ENCODE measurements at regions not wholly inside any gene's neighbourhood (a gene's known extent, or its start where the extent isn't known, plus 50 kb on each side); places are given as distances from the start of the nearest gene placed in this dataset.
"Not testable (repeated sequence)": the region's sequence is repeated elsewhere in the genome, so short reads cannot be mapped to it uniquely, and the experiment has no call there.

DNA sequence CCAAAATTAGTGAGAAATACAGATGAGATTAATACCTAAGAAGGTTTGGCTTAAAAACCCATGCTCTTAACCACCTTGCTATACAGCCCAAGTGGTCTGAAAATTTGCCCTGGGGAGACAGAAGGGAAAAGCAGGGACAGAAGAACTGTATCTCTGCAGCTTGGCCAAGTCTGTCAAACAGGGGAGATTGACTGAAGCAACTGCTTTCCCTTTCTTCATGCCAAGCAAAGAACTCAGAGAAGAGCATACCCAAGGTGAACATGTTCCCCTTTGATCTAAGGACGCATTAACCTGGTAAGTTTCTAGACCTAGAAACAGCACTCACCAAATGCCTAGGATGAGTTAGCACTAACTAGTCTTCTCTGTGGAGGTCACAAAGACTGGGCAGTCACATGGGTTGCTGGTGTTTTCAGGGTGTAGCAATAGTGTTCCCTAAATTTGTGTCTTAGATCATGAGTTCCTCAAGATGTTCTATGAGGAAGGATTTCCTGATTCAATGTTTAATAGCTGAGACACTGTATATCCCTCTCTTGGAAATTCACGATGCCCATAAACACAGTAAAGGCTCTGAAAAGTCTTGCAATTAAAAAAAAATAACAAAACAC, 75.6 kb upstream of the GRAMD1B start:
- WGBS: 97% methylated on average over 2 of the region's 2 CpGs
- no peak for DNase-seq (ENCODE audit: extremely low spot score)
- no peak overlapping the region for H3K27ac ChIP-seq (replicated peaks in 1 of 4)
- peaks cover 0 to 16% (median 12%) of the 10 kb centered on the region in 4 donors for H3K4me1 ChIP-seq
- H3K27me3 ChIP-seq: peaks cover 0 to 53% (median 2%) of the 10 kb centered on the region in 4 donors
- TF ChIP-seq, protein P1, sequence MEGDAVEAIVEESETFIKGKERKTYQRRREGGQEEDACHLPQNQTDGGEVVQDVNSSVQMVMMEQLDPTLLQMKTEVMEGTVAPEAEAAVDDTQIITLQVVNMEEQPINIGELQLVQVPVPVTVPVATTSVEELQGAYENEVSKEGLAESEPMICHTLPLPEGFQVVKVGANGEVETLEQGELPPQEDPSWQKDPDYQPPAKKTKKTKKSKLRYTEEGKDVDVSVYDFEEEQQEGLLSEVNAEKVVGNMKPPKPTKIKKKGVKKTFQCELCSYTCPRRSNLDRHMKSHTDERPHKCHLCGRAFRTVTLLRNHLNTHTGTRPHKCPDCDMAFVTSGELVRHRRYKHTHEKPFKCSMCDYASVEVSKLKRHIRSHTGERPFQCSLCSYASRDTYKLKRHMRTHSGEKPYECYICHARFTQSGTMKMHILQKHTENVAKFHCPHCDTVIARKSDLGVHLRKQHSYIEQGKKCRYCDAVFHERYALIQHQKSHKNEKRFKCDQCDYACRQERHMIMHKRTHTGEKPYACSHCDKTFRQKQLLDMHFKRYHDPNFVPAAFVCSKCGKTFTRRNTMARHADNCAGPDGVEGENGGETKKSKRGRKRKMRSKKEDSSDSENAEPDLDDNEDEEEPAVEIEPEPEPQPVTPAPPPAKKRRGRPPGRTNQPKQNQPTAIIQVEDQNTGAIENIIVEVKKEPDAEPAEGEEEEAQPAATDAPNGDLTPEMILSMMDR (IDR thresholded peaks at IDR 0.05): no peak
- no peak for TF ChIP-seq POLR2AphosphoS5 (IDR thresholded peaks at IDR 0.05)
- no peak for TF ChIP-seq EP300 (IDR thresholded peaks at IDR 0.05)
- no peak for TF ChIP-seq POLR2A (IDR thresholded peaks at IDR 0.05; ENCODE audit: low read depth)
- no peaks in the 10 kb centered on the region for H3K36me3 ChIP-seq
- intact Hi-C loops (cut with DNase I): no loop called here
- H3K4me3 ChIP-seq: no peak overlapping the region
- no peaks in the 10 kb centered on the region for H3K9me3 ChIP-seq

DNA sequence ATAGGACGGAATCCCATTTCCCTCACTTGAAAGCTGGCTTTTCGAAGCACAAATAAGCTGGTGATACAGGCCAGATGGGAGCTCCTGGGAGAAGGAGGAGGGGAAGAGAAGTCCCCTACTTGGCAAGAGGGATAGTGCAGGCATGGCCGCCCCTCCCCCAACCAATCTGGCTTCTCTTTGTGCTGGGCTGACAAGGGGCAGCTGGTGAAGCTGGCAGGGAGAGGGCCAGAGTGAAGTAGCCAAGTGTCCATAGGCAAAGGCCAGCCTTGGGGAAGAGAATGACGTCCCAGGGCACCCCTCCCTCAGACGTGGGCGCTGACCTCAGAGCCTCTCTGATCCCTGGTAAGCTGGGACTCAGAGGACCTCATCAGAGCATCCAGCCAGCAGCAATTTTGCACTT, 78.7 kb upstream of the GRAMD1B start:
- DNase-seq (ENCODE audit: extremely low spot score): no peak
- Histone ChIP-seq H3K9me3 (no peaks in the 10 kb centered on the region), H3K4me3 (no peak overlapping the region), H3K36me3 (no peaks in the 10 kb centered on the region), H3K27me3 (peaks cover 0 to 23% (median 0%) of the 10 kb centered on the region in 4 donors), H3K4me1 (no peaks in the 10 kb centered on the region), H3K27ac (replicated peaks in 1 of 4) (no peak overlapping the region)
- WGBS: 47% methylated on average over 4 of the region's 6 CpGs
- TF ChIP-seq, protein P1 (IDR thresholded peaks at IDR 0.05): no peak
- TF ChIP-seq POLR2A (IDR thresholded peaks at IDR 0.05; ENCODE audit: low read depth) (no peak), EP300 (IDR thresholded peaks at IDR 0.05) (no peak), POLR2AphosphoS5 (IDR thresholded peaks at IDR 0.05) (no peak)
- intact Hi-C loops (cut with DNase I): no loop called here

GRCh38 chr11:123349382-123349781, 80.7 kb upstream of the GRAMD1B start:
- peaks cover 0 to 5% (median 0%) of the 10 kb centered on the region in 4 donors for H3K4me1 ChIP-seq

DNA sequence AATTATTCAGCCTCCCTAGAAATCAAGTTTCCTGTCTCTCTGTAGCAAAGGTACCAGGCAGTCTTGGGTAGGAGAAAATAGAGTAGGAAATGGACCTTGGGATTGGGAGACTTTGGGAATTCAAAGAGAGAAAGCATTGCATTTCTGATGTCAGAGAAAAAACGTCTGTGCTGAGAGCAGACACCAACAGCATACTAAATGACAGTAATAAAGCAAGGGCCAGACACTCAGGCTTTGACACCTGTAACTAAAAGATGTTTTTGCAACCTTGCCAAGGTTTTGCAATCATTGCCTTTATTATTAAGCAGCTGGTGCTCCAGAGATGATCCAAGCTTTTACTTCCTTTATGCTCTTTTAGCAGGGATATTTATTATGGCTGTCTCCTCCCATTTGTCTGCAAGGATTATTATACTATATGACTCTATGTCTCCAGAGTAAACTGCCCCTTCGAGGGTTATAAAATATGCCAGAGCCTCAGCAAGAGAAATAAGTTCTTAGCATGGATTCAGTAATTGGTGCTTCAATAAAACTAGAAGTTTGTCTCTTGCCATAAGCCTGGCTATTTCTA, 85.2 kb upstream of the GRAMD1B start:
- H3K36me3 ChIP-seq: no peaks in the 10 kb centered on the region
- H3K9me3 ChIP-seq: no peaks in the 10 kb centered on the region
- no peak overlapping the region for H3K27ac ChIP-seq (replicated peaks in 1 of 4)
- 23% methylated on average over 2 of the region's 2 CpGs for WGBS
- TF ChIP-seq EP300 (IDR thresholded peaks at IDR 0.05): no peak
- TF ChIP-seq, protein P1 (IDR thresholded peaks at IDR 0.05): no peak
- no peak for TF ChIP-seq POLR2AphosphoS5 (IDR thresholded peaks at IDR 0.05)
- TF ChIP-seq POLR2A (IDR thresholded peaks at IDR 0.05; ENCODE audit: low read depth): no peak
- H3K4me1 ChIP-seq: peaks cover 0 to 5% (median 0%) of the 10 kb centered on the region in 4 donors
- intact Hi-C loops (cut with DNase I): no loop called here
- no peak for DNase-seq (ENCODE audit: extremely low spot score)
- H3K27me3 ChIP-seq: no peaks in the 10 kb centered on the region
- H3K4me3 ChIP-seq: no peak overlapping the region

More at GRCh38 chr11:123349382-123349781, 80.7 kb upstream of the GRAMD1B start:
- Histone ChIP-seq H3K9me3 (no peaks in the 10 kb centered on the region), H3K4me3 (no peak overlapping the region), H3K27me3 (peaks cover 0 to 12% (median 0%) of the 10 kb centered on the region in 4 donors), H3K27ac (replicated peaks in 1 of 4) (no peak overlapping the region), H3K36me3 (no peaks in the 10 kb centered on the region)
- intact Hi-C loops (cut with DNase I): no loop called here
- 92% methylated on average over 3 of the region's 3 CpGs for WGBS
- TF ChIP-seq POLR2A (IDR thresholded peaks at IDR 0.05; ENCODE audit: low read depth): no peak
- TF ChIP-seq EP300 (IDR thresholded peaks at IDR 0.05): no peak
- TF ChIP-seq, protein P1 (IDR thresholded peaks at IDR 0.05): no peak
- no peak for TF ChIP-seq POLR2AphosphoS5 (IDR thresholded peaks at IDR 0.05)
- DNase-seq (ENCODE audit: extremely low spot score): no peak

GRCh38 chr11:123344188-123344587, 85.9 kb upstream of the GRAMD1B start:
- H3K27ac ChIP-seq (replicated peaks in 1 of 4); H3K4me1 ChIP-seq; H3K36me3 ChIP-seq; H3K9me3 ChIP-seq; H3K4me3 ChIP-seq; DNase-seq (ENCODE audit: extremely low spot score); intact Hi-C loops (cut with DNase I); H3K27me3 ChIP-seq: not testable (repeated sequence)
- 83% methylated on average over 2 of the region's 2 CpGs for WGBS

Measured in esophagus muscularis mucosa (tissue), 4 donors.